ENCODE measurements at regions not wholly inside any gene's neighbourhood (a gene's known extent, or its start where the extent isn't known, plus 50 kb on each side); places are given as distances from the start of the nearest gene placed in this dataset.

- no peak for DNase-seq
These were observed 348.5 kb upstream of the UMPS start for GRCh38 chr3:124381575-124382333.

DNA sequence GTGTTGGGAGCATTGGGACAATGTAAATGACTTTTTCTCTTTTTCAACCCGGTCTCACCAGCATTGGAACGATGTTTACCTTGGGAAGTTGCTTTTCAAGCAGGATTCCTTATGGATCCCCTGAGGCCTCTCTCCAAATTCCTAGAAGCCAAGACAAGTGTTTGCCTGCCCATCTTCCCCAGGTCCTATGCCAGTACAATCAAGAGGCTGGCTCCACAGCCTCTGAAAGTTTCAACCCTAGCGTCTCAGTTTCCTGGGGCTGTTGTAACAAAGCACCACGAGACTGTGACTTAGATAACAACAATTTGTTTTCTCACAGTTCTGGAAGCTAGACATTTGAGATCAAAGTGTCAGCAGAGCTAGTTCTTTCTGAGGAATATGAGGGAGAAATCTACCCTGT is 347.2 kb upstream of the UMPS start:
- no peak for DNase-seq

DNA sequence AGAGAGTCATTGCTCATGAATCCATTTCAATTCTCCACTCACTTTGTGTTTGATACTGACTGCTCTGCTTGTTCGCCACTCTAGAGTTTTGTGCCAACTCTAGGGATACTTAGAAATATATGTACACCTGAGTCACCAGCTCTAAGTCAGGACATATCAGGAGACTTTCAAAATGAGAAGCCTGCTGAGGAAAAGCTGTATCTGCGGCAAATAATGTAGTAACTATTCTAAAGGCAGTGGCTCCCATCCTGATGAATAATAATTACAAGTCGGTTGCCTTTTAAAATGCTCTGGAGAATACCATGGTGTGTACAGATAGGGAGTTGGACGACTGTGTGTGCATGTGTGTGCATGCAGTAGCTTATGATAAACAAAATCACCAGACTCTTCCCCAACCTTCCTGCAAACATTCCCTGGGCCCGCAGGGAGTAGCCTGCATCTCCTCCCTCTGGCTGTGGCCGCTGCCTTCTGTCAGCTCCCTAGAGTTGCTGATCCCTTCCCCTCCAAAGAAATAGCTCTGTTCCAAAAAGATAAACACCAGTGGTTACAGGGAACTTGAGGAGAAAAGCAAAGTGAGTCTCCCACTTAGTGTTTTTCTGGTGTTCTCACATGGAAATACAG is 346.3 kb upstream of the UMPS start:
- DNase-seq: no peak

GRCh38 chr3:124384527-124384926 is 345.7 kb upstream of the UMPS start:
- DNase-seq: no peak

- no peak for DNase-seq
These were observed 344.3 kb upstream of the UMPS start for GRCh38 chr3:124385996-124386395.

- DNase-seq: no peak
These were observed 343.2 kb upstream of the UMPS start for GRCh38 chr3:124386996-124387595.

- DNase-seq: no peak
These were observed 338.5 kb upstream of the UMPS start for GRCh38 chr3:124391774-124392173.

GRCh38 chr3:124393340-124393739 is 336.9 kb upstream of the UMPS start:
- no peak for DNase-seq

- peak; percentile 42 for DNase-seq
These were observed 335.1 kb upstream of the UMPS start for GRCh38 chr3:124395162-124395561.

GRCh38 chr3:124395584-124396338 is 334.5 kb upstream of the UMPS start:
- peak; percentile 12 for DNase-seq

- no peak for DNase-seq
These were observed 333.8 kb upstream of the UMPS start for GRCh38 chr3:124396339-124396950.

DNA sequence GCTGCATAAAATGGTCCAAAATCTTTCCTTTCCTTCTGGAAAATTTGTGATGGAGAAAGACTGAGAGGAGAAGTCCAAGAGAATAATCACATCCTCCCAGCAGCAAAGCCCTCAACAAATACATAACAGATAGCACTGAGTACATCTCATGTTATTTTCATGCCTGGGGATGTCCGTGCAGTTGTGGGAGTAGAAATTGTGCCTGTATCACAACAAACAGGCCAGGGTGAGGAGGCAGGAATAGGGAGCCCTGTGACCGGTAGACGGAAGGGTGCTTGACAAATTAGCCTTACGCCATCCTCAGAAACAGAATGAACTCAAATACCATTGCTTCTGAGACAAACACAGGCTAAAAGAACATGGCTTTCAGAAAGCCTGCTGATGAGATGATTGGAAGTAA is 333.2 kb upstream of the UMPS start:
- no peak for DNase-seq

GRCh38 chr3:124398594-124398993 is 331.7 kb upstream of the UMPS start:
- no peak for DNase-seq

- no peak for DNase-seq
These were observed 328.4 kb upstream of the UMPS start for GRCh38 chr3:124401843-124402242.

GRCh38 chr3:124402791-124403190 is 327.5 kb upstream of the UMPS start:
- DNase-seq: peak; percentile 78

DNA sequence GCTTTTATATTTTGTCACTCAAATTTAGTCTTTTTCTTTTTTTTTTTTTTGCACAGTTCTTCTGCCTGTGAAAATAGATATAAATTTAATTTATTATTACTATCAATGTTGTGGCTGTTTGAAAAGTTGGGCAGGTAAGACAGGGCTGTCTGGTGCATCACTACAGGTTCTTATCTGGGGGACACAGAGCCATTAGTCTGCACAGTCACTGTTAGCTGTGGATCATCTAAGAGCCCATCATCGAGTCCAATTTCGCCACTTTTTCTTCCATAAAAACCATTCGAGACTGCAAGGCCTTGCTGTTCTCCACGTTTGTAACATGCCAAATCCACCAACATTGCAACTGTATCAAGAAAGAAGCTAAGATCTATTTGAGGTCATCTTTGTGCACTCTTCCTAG is 325.6 kb upstream of the UMPS start:
- DNase-seq: peak; percentile 54

GRCh38 chr3:124407260-124407659 is 323.0 kb upstream of the UMPS start:
- DNase-seq: no peak

- DNase-seq: no peak
These were observed 320.5 kb upstream of the UMPS start for GRCh38 chr3:124409650-124410275.

DNA sequence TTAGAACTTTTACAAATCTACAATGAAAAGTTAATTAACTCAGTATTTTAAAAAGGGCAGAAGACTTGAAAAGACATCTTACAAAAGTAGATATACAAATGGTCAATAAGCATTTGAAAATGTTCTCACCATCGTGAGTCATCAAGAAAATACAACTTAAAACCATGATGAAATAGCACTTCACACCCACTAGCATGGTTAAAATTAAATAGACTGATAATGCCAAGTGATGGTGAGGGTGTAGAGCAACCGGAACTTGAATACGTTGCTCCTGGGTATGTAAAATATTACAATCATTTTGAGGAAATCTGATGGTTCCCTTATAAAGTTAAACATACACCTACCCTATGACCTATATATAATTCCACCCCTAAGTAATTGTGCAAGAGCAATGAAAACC is 319.8 kb upstream of the UMPS start:
- no peak for DNase-seq

GRCh38 chr3:124411728-124412127 is 318.5 kb upstream of the UMPS start:
- DNase-seq: no peak

GRCh38 chr3:124412644-124413043 is 317.6 kb upstream of the UMPS start:
- DNase-seq: no peak

GRCh38 chr3:124413393-124413792 is 316.9 kb upstream of the UMPS start:
- DNase-seq: no peak
